Tibial artery (tissue), 4 donors: ENCODE measurements at regions not wholly inside any gene's neighbourhood (a gene's known extent, or its start where the extent isn't known, plus 50 kb on each side); places are given as distances from the start of the nearest gene placed in this dataset.

Source experiments
- DNase-seq, 2 donors: peaks; one replicate each; pipeline ENCODE4 v3.0.0-alpha.2; 2019
- H3K27ac ChIP-seq, 2 donors: fragments of 200-600 bp; sonication (generic) in 1 of 2; 1 replicate in 1 of 2; 2 replicates in 1 of 2; pipeline ENCODE4 v1.5.1; 2018 to 2019; ENCODE audit warnings: mild to moderate bottlenecking in 1 of 2
- H3K27me3 ChIP-seq, 2 donors: fragments of 200-600 bp; sonication (generic) in 1 of 2; one replicate each; pipeline versions ENCODE4 v1.5.1 to v1.6.0; 2016 to 2019
- H3K36me3 ChIP-seq, 3 donors: fragments of 200-600 bp; sonication (generic) in 2 of 3; one replicate each; pipeline ENCODE4 v1.5.1; 2016 to 2019; ENCODE audit warnings: mild to moderate bottlenecking in 2 of 3
- H3K4me1 ChIP-seq, 4 donors: fragments of 200-600 bp; sonication (generic) in 2 of 4; 1 replicate in 3 of 4; 2 replicates in 1 of 4; pipeline ENCODE4 v1.5.1; 2016 to 2019
- H3K4me3 ChIP-seq, 2 donors: fragments of 200-600 bp; sonication (generic) in 1 of 2; 1 replicate in 1 of 2; 2 replicates in 1 of 2; pipeline ENCODE4 v1.5.1; 2018 to 2019; ENCODE audit warnings: mild to moderate bottlenecking in 2 of 2
- H3K9me3 ChIP-seq, 3 donors: fragments of 200-600 bp; sonication (generic) in 1 of 3; one replicate each; pipeline ENCODE4 v1.5.1; 2016 to 2019
- intact Hi-C: fragments of 100-400 bp; cut with DNase I; formaldehyde crosslinking; loops from one replicate; pipeline ENCODE4 v1.15.0; 2023; ENCODE audit warnings: low total_unique reads
- TF ChIP-seq, protein P1 (sequence below), 2 experiments: fragments of 200-600 bp in 1 of 2; fragments of 450-650 bp in 1 of 2; IDR thresholded peaks; one replicate each; pipeline ENCODE4 v1.5.1; 2017 to 2019; ENCODE audit warnings: antibody characterized with exemption in 2 of 2, mild to moderate bottlenecking in 1 of 2, moderate library complexity in 1 of 2

DNA sequence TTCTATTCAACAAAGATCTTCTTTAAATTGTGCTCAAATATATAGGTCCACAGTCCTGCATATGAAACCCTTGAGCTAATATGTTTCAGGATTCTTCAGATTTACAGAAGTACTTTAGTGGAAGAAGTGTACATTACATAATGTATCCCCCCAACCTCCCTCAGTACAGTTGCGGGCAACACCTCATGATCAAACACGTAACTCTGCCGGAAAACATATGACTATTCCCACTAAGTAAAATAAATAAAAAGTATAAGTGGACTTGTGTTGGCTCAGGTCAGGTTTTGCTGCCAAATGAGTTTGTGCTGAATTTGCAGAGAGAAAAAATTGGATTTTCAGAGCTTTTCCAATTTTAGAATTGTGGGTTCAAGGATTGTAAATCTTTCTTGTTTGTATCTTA, 267.6 kb upstream of the MDFIC2 start:
- Histone ChIP-seq H3K4me1 (no peaks in the 10 kb centered on the region), H3K9me3 (no peaks in the 10 kb centered on the region), H3K27me3 (no peaks in the 10 kb centered on the region), H3K4me3 (no peak overlapping the region), H3K36me3 (no peaks in the 10 kb centered on the region), H3K27ac (no peak overlapping the region)
- intact Hi-C loops, result no loop called here
- no peak for DNase-seq
- TF ChIP-seq, protein P1, sequence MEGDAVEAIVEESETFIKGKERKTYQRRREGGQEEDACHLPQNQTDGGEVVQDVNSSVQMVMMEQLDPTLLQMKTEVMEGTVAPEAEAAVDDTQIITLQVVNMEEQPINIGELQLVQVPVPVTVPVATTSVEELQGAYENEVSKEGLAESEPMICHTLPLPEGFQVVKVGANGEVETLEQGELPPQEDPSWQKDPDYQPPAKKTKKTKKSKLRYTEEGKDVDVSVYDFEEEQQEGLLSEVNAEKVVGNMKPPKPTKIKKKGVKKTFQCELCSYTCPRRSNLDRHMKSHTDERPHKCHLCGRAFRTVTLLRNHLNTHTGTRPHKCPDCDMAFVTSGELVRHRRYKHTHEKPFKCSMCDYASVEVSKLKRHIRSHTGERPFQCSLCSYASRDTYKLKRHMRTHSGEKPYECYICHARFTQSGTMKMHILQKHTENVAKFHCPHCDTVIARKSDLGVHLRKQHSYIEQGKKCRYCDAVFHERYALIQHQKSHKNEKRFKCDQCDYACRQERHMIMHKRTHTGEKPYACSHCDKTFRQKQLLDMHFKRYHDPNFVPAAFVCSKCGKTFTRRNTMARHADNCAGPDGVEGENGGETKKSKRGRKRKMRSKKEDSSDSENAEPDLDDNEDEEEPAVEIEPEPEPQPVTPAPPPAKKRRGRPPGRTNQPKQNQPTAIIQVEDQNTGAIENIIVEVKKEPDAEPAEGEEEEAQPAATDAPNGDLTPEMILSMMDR (IDR thresholded peaks at IDR 0.05), result no peak

DNA sequence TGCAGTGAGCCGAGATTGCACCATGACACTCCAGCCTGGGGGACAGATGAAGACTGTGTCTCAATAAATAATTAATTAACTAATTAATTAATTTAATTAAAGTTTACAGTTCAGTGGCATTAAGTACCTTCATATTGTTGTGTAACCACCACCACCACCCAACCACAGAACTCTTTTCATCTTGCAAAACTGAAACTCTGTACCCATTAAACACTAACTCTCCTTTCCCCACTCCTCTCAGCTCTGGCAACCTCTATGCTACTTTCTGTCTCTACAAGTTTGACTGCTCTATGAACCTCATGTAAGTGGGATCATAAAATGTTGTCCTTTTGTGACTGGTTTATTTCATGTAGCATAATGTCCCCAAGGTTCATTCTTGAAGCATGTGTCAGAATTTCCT, 259.3 kb upstream of the MDFIC2 start:
- intact Hi-C loops, result no loop called here
- Histone ChIP-seq H3K9me3 (no peaks in the 10 kb centered on the region), H3K27me3 (no peaks in the 10 kb centered on the region), H3K27ac (no peak overlapping the region), H3K4me1 (no peaks in the 10 kb centered on the region), H3K36me3 (no peaks in the 10 kb centered on the region), H3K4me3 (no peak overlapping the region)
- TF ChIP-seq, protein P1 (IDR thresholded peaks at IDR 0.05), result no peak
- DNase-seq, result no peak

DNA sequence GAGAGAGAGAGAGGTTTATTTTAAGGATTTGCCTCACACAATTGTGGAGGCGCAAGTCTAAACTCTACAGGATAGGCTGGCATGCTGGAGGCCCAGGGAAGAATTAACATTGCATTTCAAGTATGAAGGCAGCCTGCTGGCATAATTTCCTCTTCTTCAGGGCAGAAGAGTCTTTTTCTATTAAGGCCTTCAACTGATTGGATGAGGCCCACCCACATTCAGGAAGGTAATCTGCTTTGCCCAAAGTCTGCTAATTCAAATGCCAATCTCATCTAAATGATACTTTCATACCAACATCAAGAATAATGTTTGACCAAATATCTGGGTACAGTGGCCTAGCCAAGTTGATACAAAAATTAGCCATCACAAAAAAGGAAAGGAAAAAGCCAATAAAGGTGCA, 258.1 kb upstream of the MDFIC2 start:
- H3K36me3 ChIP-seq, result no peaks in the 10 kb centered on the region
- TF ChIP-seq, protein P1 (IDR thresholded peaks at IDR 0.05), result no peak
- no peak overlapping the region for H3K4me3 ChIP-seq
- H3K27me3 ChIP-seq, result no peaks in the 10 kb centered on the region
- H3K9me3 ChIP-seq, result no peaks in the 10 kb centered on the region
- intact Hi-C loops, result no loop called here
- H3K4me1 ChIP-seq, result no peaks in the 10 kb centered on the region
- DNase-seq, result no peak
- no peak overlapping the region for H3K27ac ChIP-seq

DNA sequence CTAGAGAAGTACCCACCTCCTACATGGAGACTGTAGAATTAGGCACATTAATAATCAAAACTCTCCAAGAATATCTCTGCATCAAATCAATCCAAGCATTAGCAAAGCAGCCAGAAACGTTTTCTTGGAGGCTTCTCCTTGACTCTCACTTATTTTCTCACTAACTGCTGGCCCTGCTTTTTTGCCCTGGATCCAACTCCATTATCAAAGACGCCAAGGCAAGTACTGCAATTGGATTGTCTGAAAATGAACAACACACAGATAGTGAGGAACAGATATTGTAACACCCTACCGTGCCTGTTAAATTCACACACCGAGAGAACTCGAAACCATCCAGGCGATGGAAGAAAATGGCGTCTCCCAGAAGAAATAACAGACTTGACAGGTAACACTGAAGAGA, 256.2 kb upstream of the MDFIC2 start:
- intact Hi-C loops, result no loop called here
- peaks cover 0 to 6% (median 0%) of the 10 kb centered on the region in 3 donors for H3K9me3 ChIP-seq
- no peaks in the 10 kb centered on the region for H3K36me3 ChIP-seq

DNA sequence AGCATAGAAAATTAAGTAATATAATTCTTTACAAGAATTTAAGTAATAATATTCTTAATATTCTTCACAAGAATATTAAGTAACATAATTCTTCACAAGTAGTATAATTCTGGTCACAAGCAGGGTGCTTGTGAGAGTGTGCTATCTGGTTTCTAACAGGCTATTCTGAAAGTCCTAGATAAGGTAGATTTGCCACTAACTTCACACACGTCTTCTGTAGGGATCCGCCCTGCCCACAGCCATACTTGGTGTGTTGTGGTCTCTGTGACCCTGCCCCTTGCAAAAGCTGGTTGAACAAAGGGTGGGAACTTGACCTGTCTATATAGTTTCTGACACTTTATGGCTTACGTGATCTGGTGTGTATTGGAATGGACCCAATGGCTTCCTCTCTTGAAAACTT, 253.4 kb upstream of the MDFIC2 start:
- Histone ChIP-seq H3K4me3 (no peak overlapping the region), H3K27me3 (no peaks in the 10 kb centered on the region), H3K9me3 (peaks cover 0 to 7% (median 0%) of the 10 kb centered on the region in 3 donors), H3K36me3 (no peaks in the 10 kb centered on the region), H3K4me1 (no peaks in the 10 kb centered on the region), H3K27ac (no peak overlapping the region)
- intact Hi-C loops, result no loop called here
- TF ChIP-seq, protein P1 (IDR thresholded peaks at IDR 0.05), result no peak
- no peak for DNase-seq

More for the DNA sequence above, 256.2 kb upstream of the MDFIC2 start:
- H3K4me3 ChIP-seq, result no peak overlapping the region
- DNase-seq, result no peak
- no peaks in the 10 kb centered on the region for H3K27me3 ChIP-seq
- H3K27ac ChIP-seq, result no peak overlapping the region
- no peaks in the 10 kb centered on the region for H3K4me1 ChIP-seq
- TF ChIP-seq, protein P1 (IDR thresholded peaks at IDR 0.05), result no peak

DNA sequence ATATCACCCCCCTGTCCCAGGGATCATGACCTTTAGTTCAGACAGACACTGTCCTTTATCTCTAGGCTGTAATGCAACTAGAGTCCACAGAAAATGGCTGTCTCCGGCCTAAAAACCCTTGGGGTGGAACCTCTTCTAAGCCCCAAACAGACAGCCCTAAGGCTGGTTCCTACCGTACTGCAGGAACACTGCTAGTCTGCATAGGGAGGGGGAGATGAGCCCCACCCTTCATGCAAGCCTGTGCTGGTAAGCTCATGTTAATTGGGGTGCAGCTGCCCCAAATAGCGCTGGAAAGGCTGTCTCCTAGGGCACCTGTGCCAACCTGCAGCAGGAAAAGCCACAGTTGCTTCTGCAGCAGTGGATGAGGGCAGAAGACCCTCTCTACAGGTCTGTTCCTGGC, 252.1 kb upstream of the MDFIC2 start:
- Histone ChIP-seq H3K27me3 (no peaks in the 10 kb centered on the region), H3K9me3 (peaks cover 0 to 7% (median 0%) of the 10 kb centered on the region in 3 donors), H3K4me1 (no peaks in the 10 kb centered on the region), H3K36me3 (no peaks in the 10 kb centered on the region), H3K4me3 (no peak overlapping the region), H3K27ac (no peak overlapping the region)
- TF ChIP-seq, protein P1 (IDR thresholded peaks at IDR 0.05), result no peak
- no peak for DNase-seq
- intact Hi-C loops, result no loop called here
